ENCODE measurements at regions not wholly inside any gene's neighbourhood (a gene's known extent, or its start where the extent isn't known, plus 50 kb on each side); places are given as distances from the start of the nearest gene placed in this dataset.

DNA sequence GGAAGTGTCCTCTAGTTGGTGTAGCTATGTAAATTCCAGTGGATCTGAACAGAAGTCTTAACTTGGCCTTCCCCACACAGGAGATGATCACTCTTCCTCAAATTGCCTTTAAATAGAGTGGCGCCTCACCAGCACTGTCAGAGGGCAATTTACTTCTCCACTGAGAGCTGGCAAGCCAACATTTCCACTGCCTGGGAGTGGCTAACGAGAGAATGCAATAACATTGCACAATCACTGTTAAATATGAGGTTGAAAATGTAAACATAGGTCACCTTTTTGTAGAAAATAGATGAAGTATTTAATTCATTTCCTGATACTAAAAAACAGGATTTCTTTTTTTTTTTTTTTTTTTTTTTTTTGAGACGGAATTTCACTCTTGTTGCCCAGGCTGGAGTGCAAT lies 55.4 kb upstream of the UBL3 start:
- TF ChIP-seq POLR2A (conservative IDR thresholded peaks at IDR 0.05), result no peak
- no peak for TF ChIP-seq OTX1 (CRISPR knock-in tag; IDR thresholded peaks at IDR 0.05)
